Stromal cell of bone marrow (primary cell): ENCODE measurements at regions not wholly inside any gene's neighbourhood (a gene's known extent, or its start where the extent isn't known, plus 50 kb on each side); places are given as distances from the start of the nearest gene placed in this dataset.

Source experiments
- DNase-seq: peaks from one replicate; pipeline ENCODE4 v3.0.0-alpha.2; 2012; ENCODE audit warnings: low read depth

DNA sequence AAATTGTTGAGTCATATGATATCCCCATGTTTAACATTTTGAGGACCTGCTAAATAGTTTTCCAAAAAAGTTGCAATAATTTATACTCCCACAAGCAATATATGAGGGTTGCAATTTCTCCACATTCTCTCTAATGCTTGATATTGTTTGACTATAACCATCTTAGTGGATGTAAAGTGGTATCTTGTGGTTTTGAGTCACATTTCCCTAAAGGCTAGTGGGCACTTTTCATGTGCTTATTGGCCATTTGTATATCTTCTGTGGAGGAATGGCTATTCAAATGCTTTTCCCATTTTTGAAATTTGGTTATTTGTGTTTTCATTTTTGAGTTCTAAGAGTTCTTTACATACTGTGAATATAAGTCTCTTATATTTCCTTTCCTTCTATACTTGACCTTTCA lies 82.7 kb downstream of the SCG2 start:
- no peak for DNase-seq

DNA sequence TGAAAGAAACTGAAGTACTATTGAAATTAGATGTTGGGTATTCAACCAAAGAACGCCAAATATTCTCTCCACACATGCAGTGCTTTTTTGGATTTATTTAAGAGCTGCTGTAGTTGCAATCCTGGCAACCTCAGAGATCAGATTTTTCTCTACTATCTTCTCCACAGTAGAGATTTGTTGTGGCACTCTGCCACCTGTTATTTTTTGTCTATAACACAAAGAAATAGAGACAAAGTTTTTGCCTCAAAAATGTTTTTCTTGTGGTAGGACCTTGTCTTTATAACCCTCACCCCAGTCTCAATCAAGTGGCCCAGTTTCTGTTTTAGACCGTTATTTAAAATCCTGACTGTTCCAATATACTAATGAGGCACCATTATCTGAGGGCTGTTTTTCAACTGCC lies 79.4 kb downstream of the SCG2 start:
- no peak for DNase-seq

DNA sequence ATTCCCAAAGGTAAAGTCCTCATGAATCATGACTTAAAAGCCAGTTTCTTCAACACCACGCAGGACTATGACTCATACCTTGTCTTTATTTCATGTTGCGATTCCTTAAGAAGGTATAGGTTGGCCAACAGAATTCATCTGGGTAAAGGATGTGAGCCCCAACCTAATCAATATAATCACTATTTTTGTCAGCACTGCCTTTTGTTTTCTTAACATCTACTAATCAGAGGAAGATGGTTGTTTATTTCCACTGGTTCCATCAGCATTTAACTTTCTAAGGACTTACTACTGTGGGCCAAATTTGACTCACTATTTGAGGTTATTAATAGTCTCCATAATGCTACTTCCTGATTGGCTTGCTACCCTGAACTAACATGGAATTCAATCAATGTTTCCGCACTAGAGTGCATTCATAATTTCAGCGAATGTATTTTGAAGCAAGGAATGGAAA lies 78.6 kb downstream of the SCG2 start:
- peak; percentile 67 for DNase-seq

DNA sequence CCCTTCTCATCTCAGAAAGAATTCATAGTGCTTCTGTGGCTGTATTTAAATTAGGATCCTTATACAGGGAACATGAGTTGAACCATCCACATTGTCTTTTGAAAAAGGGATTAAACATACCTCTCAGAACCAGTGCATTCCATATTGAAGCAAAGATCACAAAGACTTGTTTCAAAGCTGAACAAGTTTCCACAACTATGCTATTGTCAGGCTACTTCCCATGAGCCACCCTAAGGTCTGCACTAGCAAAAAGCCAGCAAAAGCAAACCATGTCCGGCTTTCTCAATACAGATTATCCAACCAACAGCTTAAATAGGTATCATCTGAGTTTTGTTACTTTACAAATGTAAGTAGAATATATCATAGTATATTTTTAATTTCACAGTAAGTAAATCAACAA lies 78.1 kb downstream of the SCG2 start:
- no peak for DNase-seq

DNA sequence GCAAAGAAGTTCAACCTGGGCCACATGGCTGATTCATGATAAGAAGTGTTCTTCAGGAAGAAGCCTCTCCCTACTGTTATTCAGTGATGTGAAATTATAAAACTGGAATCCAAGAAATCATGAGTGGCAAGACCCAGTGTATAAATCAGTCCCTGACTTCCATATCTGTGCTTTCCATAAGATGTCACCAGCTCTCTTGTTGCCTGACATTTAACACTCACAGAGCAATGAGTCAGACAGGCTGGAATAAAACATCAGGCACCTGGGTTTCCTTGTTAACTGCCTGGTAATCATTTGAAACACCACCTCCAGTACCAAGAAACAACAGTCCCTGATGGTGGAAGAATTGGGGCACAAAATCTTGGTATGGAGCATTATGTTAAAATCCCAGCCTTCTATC lies 76.1 kb downstream of the SCG2 start:
- no peak for DNase-seq

DNA sequence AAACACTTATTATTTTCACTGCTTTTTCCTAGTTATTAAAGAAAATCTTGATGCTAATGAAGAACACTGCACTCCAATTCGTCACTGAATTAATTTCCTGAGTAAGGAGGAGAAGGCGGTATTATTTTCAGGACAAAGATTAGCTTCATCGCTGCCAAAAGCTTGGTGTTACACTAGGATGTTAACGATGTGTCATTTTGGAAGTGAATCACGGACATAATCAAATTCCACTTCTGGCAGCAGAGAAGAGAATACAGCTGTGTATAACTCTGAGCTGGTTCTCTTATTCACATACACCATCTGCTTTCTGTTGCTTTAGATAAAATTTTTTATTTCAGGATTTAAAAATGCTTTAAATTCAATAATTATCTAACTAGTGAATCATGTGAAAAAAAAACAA lies 74.1 kb downstream of the SCG2 start:
- peak; percentile 43 for DNase-seq

DNA sequence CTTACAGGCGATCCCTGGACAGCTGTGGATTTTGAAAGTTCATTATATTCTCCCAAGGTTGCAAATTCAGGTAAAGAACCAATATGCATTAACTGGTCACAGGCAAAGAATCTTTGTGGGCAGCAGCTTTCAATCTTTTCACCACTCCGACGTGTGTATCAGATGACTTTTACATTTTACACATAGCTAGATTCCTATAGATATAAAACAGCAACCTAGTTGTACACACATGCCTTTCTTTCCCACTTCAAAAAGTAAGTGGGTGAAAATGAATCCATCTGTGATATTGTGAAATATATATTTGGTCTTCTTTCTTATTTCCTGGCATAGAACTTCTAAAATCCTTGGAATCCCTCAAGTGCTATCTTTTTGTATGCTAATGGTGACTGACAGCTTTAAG lies 72.5 kb downstream of the SCG2 start:
- DNase-seq = no peak

DNA sequence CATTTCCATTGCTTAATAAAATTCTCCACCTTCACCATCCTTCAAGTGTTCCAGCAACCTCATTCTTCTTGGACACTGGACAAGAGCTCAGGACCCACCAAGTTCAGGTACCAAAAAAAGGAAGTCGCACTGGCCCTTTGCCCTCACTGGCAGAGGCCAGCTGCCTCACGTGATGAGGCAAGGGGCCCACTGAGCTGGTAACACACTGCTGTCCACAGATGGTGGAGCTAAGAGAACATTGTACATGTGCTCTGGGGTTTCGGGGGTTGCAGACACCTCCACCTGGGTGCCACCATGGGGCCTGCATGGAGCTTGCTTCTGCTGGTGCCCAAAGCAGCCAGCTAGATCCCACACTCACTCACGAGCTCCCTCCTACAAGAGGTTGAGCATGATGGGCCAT lies 71.3 kb downstream of the SCG2 start:
- DNase-seq = no peak

DNA sequence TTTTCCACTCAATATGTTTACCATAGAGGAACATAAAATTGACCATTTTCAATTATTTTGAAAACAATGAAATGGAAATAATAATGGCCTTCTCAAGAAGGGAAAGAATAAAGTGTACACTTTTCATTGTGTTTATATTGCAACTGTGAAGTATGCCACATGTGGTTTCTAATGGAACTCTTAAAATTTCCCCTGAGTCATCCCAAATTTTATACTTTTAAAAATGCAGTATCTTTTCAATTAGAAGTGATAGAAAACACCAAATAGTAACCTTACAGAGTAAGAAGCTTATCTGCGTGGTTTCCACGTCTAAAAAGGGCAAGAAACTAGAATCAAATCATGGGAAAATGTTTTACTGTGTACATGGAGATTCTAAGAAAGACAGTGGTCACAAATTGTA lies 70.0 kb downstream of the SCG2 start:
- DNase-seq = no peak

DNA sequence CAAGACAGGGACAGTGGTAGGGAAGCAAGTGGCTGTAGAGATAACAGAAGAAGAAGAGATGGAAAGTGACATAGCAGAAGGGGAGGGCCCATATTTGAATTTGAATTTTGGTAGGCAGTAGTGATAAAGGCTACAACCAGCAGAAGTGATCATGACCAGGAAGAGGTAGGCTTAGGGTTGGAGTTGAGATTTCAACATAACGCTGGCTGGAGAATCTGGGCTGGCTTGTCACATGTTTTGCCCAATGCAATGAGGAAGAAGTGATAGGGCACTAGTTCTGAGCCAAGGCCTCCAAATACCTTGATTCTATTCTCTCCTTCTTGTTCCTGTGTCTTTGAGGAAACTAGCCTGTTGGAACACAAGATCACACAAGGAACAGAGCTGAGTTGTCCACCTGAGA lies 69.4 kb downstream of the SCG2 start:
- no peak for DNase-seq

DNA sequence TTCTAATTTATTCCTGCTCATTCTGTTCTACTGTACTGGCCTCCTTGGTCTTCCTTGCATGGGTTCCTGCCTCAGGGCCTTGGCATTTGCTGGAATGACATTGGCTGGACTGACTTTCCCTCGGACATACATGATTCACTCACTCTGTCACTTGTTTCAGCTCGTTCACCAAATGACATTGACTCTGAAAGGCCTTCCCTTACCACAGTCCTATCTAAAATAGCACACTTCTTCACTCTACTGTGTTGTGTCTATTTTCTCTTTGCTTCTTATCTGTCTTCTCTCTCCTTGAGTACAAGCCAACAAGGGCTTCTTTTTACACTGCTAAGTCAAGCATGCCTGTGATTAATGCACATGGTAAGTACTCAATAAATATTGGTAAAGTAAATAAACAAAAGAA lies 65.6 kb downstream of the SCG2 start:
- DNase-seq = no peak

DNA sequence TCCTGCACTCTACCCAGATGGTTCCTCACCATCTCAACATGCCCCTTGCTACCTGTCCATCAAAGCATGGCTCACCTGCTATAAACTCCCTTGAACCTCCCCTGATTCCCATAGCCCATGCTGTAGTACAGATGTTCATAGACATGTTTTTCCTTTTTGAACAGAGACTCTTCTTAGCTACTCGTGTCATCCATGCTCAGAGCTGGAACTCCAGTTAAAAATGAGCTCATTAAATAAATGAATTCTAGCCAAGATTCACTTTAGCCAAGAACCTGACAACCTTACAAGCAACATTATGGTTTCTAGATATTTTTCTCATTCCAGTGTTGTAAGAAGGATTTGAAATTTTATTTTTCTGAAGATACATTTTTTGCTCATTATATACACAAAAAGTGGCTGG lies 65.0 kb downstream of the SCG2 start:
- no peak for DNase-seq

DNA sequence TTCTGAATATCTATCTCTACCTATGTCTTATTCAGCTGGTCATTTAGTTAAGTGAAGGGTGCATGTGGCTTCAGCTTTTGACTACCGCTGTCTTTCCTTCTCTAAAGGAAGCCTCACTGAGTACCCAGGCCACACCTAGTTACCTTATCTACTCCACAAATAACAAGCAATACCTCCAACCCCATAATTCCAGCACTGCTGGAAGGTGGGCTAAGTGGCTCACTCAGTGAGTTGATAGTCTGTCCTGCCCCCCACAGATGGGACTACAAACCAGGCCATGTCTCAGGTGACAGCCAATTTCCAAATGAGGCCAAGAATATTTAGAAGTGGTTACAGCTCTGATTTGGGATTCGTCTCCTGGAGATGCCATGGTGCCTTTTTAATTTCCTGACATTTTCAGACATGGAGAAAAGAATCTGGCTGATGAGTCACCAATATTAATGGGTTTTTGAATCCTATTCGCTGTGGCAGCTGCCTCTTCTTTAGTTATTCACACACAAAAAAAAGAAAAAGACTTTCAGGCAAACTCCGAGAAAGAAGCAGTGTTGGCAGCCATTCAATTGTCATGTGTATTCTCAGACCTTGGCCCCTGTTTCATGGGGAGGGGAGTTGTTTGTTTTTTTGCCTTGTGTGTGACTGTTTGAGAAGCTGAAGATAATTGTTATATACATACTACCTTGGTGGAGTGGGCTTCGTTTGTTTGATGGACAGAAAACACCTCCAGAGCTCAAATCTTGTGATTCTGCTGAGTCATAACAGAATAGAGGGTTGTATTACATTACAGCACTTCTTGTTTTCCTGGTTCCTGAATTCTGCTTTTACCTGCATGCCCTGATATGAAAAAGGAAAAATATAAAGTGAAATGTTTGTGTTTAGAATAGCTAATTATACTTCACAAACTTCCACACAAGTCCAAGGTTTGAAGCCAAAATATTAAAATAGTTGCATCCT lies 64.2 kb downstream of the SCG2 start:
- DNase-seq = no peak

DNA sequence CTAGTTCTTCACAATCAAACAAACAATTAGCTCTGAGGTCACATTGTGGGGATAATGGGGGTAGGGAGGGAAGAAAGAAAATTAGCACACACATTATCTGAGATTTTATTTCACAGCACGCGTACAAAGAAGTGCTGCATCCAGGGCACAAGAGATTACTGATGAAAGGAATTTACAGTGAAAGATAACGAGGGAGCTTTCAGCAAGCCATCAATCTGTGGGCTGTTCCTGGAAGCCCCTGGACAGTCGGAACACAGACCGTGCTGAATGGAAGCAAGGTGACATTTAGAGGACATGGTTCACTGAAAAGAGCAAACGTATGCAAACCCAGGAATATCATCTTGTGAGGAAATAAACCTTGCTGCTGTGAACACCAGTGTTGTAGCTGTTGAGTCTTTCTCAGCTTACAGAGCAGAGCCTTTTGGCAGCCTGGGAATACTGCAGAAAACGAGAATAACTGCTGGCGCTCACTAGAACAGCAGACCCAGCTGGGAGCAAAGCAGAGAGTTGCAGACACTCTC lies 63.2 kb downstream of the SCG2 start:
- no peak for DNase-seq

DNA sequence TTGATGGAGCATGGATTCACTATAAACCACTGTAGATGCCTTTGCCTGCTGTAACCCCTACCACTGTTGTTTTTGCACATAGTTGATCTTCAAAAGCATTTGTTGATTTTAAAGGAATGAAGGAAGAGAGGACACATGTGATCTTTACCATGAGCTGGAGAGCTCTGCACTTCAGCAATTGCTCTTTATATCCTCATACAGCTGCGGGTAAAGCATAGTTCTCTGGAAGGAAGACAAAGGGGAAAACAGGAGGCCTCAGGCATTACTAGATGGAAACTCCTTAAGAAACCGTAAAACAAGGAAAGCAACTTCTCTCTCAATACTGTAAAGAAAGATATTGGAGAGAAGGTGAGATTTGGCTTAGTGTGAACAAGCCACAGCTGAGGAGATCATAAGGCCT lies 60.6 kb downstream of the SCG2 start:
- no peak for DNase-seq

DNA sequence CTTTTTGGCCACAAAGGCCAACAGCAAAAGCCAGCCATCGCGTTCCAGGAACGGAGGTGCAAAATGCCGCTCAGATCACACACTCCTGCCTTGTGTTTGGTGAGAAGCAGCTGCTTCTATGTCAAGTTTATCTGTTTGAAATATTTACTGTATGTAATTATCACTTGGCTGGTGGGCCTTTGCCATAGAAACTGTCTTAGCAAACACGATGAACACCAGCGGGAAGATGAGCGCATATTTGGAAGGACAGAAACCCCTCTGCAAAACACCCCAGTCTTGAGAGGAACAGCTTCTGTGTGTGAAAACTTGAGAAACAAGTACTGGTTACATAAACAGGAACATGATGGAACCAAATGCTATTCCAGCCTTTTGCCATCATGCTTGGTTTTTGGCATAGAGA lies 59.7 kb downstream of the SCG2 start:
- DNase-seq = no peak

DNA sequence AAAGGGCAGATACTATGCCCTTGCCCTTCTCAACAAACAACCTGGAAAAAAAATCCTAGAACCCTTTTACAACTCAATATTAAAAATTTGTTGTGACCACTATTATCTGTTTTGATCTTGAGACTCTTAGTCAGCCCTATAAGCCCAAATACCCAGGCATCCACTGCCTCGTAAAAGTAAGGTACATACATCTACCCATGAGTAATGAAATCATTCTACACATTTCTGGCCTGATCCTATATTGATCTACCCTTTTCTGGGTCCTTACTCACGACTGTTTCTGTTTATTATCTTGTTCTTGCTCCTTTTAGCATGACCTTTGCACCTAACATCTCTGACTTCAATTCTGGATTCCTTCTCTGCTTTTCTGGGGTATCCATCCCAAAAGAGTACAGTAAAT lies 56.8 kb downstream of the SCG2 start:
- DNase-seq = no peak

DNA sequence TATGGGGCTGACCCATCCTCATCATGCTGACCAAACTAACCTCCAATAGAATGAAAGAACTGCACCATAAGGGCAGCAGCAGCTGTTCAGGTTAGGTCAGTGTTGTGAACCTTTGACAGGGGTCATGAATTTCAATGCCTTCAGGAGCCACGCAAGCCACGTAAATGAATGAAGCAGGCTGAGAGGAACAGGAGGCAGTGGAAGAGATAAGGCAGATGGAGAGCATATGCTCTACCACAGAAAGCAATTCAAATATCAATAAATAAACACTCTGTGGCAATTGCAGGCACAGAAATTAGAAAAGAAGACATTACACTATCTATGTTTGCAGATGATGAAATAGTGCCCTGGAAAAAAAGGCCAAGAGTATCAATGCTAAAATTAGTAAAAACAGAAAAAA lies 56.3 kb downstream of the SCG2 start:
- DNase-seq = no peak
